BLaER1 treated with 17β-estradiol and CSF1 and Interleukin-3, amounts not matched to agents 10 nM and 100 nM (cell line): ENCODE measurements at regions not wholly inside any gene's neighbourhood (a gene's known extent, or its start where the extent isn't known, plus 50 kb on each side); places are given as distances from the start of the nearest gene placed in this dataset.
A peak's percentile ranks its signal among the peaks of the same experiment; 100 is the strongest.

Experiments used
- H3K27ac ChIP-seq, 11 experiments: shearing (Covaris generic); formaldehyde crosslinking; 2 replicates each; pipeline ENCODE4 v1.8.1; 2022
- H3K27me3 ChIP-seq, 11 experiments: shearing (Covaris generic); formaldehyde crosslinking; 2 replicates each; pipeline ENCODE4 v1.8.1; 2022
- H3K36me3 ChIP-seq, 11 experiments: shearing (Covaris generic); formaldehyde crosslinking; 2 replicates each; pipeline ENCODE4 v1.8.1; 2022
- H3K4me1 ChIP-seq, 10 experiments: shearing (Covaris generic); formaldehyde crosslinking; 2 replicates each; pipeline ENCODE4 v1.8.1; 2022
- H3K4me2 ChIP-seq, 11 experiments: shearing (Covaris generic); formaldehyde crosslinking; 2 replicates each; pipeline ENCODE4 v1.8.1; 2022
- H3K4me3 ChIP-seq, 10 experiments: shearing (Covaris generic); formaldehyde crosslinking; 2 replicates each; pipeline ENCODE4 v1.8.1; 2022
- H3K9ac ChIP-seq, 11 experiments: shearing (Covaris generic); formaldehyde crosslinking; 2 replicates each; pipeline ENCODE4 v1.8.1; 2022
- H3K9me3 ChIP-seq, 11 experiments: shearing (Covaris generic); formaldehyde crosslinking; replicated peaks in 1 of 11; 2 replicates each; pipeline ENCODE4 v1.8.1; 2022
- H4K20me1 ChIP-seq, 11 experiments: shearing (Covaris generic); formaldehyde crosslinking; 2 replicates each; pipeline ENCODE4 v1.8.1; 2022
- Cebpa-rat ChIP-seq, 11 experiments: shearing (Covaris generic); IDR thresholded peaks; 2 replicates each; pipeline ENCODE4 v1.8.1; 2022

- Histone ChIP-seq H3K27me3 (no peaks in the 10 kb centered on the region), H3K9ac (no peak overlapping the region), H3K4me1 (0 out of 20 replicates have a peak, but pooled peaks cover 0 to 4% (median 0%) of the 10 kb centered on the region in 10 experiments), H3K27ac (no peak overlapping the region), H3K9me3 (no peaks in the 10 kb centered on the region; a peak in 1 of 22 replicates), H3K4me3 (no peak overlapping the region), H3K4me2 (no peak overlapping the region), H4K20me1 (no peaks in the 10 kb centered on the region), H3K36me3 (no peaks in the 10 kb centered on the region)
- TF ChIP-seq Cebpa-rat (IDR thresholded peaks at IDR 0.05), result no peak
These were observed 1331.6 kb downstream of the ADGRL3 start for GRCh38 chr4:62531731-62532130.

GRCh38 chr4:62531264-62531663 lies 1331.1 kb downstream of the ADGRL3 start:
- no peak for TF ChIP-seq Cebpa-rat (IDR thresholded peaks at IDR 0.05)
- Histone ChIP-seq H3K4me2 (no peak overlapping the region), H3K9me3 (peaks cover 0 to 4% (median 0%) of the 10 kb centered on the region in 11 experiments; a peak in 3 of 22 replicates), H3K27me3 (no peaks in the 10 kb centered on the region), H3K4me3 (no peak overlapping the region), H3K27ac (no peak overlapping the region), H3K4me1 (0 out of 20 replicates have a peak, but pooled peaks cover 0 to 4% (median 0%) of the 10 kb centered on the region in 10 experiments), H3K9ac (no peak overlapping the region), H4K20me1 (no peaks in the 10 kb centered on the region), H3K36me3 (no peaks in the 10 kb centered on the region)

- peaks cover 0 to 20% (median 6%) of the 10 kb centered on the region in 11 experiments; a peak in 13 of 22 replicates for H3K9me3 ChIP-seq
- H3K4me2 ChIP-seq, result no peak overlapping the region
- H3K4me1 ChIP-seq, result 0 out of 20 replicates have a peak, but pooled peaks cover 0 to 4% (median 0%) of the 10 kb centered on the region in 10 experiments
- no peak overlapping the region for H3K27ac ChIP-seq
- no peak overlapping the region for H3K9ac ChIP-seq
- TF ChIP-seq Cebpa-rat (IDR thresholded peaks at IDR 0.05), result no peak
- H3K27me3 ChIP-seq, result no peaks in the 10 kb centered on the region
- no peaks in the 10 kb centered on the region for H4K20me1 ChIP-seq
- no peak overlapping the region for H3K4me3 ChIP-seq
- no peaks in the 10 kb centered on the region for H3K36me3 ChIP-seq
These were observed 1328.7 kb downstream of the ADGRL3 start for GRCh38 chr4:62528874-62529273.

DNA sequence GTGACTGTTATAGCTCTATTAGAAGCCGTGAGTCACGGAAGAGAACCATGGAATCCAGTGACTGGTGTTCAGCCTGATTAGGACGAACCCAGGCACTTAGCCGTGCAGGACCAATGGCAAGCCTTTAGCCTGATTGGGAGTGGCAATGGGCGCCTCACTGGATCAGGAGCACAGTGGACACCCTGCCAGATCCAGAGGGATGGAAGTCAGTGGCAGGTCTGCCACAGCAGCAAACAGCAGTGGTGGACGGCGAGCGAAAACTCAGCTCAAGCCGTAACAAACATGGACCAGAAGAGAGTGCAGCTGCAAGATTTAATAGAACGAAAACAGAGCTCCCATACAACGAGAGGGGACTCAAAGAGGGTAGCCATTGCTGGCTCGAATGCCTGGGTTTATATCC lies 1326.5 kb downstream of the ADGRL3 start:
- no peak overlapping the region for H3K27ac ChIP-seq
- H3K4me2 ChIP-seq, result no peak overlapping the region
- H3K36me3 ChIP-seq, result no peaks in the 10 kb centered on the region
- H3K9ac ChIP-seq, result no peak overlapping the region
- no peaks in the 10 kb centered on the region for H3K27me3 ChIP-seq
- TF ChIP-seq Cebpa-rat (IDR thresholded peaks at IDR 0.05), result no peak
- no peak overlapping the region for H3K4me3 ChIP-seq
- peaks cover 0 to 20% (median 6%) of the 10 kb centered on the region in 11 experiments; a peak in 13 of 22 replicates for H3K9me3 ChIP-seq
- 0 out of 20 replicates have a peak, but pooled peaks cover 0 to 4% (median 0%) of the 10 kb centered on the region in 10 experiments for H3K4me1 ChIP-seq
- H4K20me1 ChIP-seq, result no peaks in the 10 kb centered on the region

DNA sequence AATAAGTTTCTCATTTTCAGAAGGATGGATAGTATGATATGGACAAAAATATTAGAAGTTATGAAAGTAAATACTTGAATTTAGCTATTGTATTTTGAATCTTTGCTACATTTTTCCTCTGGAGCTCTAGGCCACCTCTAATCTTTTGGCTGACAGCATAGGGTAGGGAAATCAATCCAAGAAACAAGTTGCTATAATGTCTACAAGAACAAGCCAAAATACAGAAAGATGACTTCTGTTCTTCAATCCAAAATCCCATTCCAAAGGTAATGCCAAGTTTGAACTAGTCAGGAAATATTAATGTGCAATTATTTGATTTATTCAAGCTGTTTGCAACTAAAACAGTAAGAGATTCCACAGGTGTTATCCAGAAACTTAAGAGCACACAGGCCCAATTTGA lies 1323.1 kb downstream of the ADGRL3 start:
- no peak overlapping the region for H3K27ac ChIP-seq
- H4K20me1 ChIP-seq, result no peaks in the 10 kb centered on the region
- H3K36me3 ChIP-seq, result no peaks in the 10 kb centered on the region
- no peaks in the 10 kb centered on the region for H3K27me3 ChIP-seq
- H3K4me1 ChIP-seq, result peaks cover 0 to 4% (median 0%) of the 10 kb centered on the region in 10 experiments; a peak in 3 of 20 replicates
- H3K9ac ChIP-seq, result no peak overlapping the region
- no peak overlapping the region for H3K4me3 ChIP-seq
- TF ChIP-seq Cebpa-rat (IDR thresholded peaks at IDR 0.05), result no peak
- peaks cover 0 to 20% (median 6%) of the 10 kb centered on the region in 11 experiments; a peak in 13 of 22 replicates for H3K9me3 ChIP-seq
- H3K4me2 ChIP-seq, result no peak overlapping the region

DNA sequence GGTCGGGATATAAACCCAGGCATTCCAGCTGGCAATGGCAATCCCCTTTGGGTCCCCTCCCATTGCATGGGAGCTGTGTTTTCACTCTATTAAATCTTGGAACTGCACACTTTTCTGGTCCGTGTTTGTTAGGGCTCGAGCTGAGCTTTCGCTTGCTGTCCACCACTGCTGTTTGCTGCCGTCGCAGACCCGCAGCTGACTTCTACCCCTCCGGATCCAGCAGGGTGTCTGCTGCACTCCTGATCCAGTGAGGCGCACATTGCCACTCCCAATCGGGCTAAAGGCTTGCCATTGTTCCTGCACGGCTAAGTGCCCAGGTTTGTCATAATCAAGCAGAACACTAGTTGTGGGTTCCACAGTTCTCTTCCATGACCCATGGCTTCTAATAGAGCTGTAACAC lies 1322.1 kb downstream of the ADGRL3 start:
- H3K27me3 ChIP-seq, result no peaks in the 10 kb centered on the region
- peaks cover 0 to 20% (median 6%) of the 10 kb centered on the region in 11 experiments; a peak in 13 of 22 replicates for H3K9me3 ChIP-seq
- no peak overlapping the region for H3K27ac ChIP-seq
- no peaks in the 10 kb centered on the region for H4K20me1 ChIP-seq
- no peak overlapping the region for H3K4me3 ChIP-seq
- H3K9ac ChIP-seq, result no peak overlapping the region
- H3K4me1 ChIP-seq, result peaks cover 0 to 14% (median 0%) of the 10 kb centered on the region in 10 experiments; a peak in 4 of 20 replicates
- H3K36me3 ChIP-seq, result no peaks in the 10 kb centered on the region
- TF ChIP-seq Cebpa-rat (IDR thresholded peaks at IDR 0.05), result no peak
- no peak overlapping the region for H3K4me2 ChIP-seq

DNA sequence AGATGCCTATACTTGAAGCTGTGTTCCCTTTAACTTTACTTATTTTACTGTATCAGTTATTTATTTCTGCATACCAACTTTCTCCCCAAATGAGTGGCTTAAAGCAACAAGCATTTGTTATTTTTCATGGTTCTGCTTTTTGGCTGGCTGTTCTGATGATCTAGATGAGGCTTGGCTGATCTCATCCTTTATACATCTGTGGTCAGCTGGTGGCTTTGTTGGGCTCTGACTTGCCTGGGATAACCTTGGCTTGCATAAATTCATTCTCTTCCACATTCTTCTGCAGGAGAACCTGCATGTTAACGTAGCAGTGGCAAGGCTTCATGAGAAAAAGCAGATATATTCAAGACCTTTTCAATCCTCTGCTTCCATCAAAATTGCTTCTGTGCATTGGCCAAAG lies 1317.6 kb downstream of the ADGRL3 start:
- no peak for TF ChIP-seq Cebpa-rat (IDR thresholded peaks at IDR 0.05)
- H3K4me3 ChIP-seq, result no peak overlapping the region
- no peak overlapping the region for H3K27ac ChIP-seq

GRCh38 chr4:62513306-62513705 lies 1313.2 kb downstream of the ADGRL3 start:
- peak overlapping the region in 1 of 11 experiments; percentile 11; a peak in 1 of 22 replicates for H3K27ac ChIP-seq
- no peak for TF ChIP-seq Cebpa-rat (IDR thresholded peaks at IDR 0.05)

More for the DNA sequence above, 1317.6 kb downstream of the ADGRL3 start:
- no peaks in the 10 kb centered on the region for H4K20me1 ChIP-seq
- peak overlapping the region in 2 of 11 experiments; percentile 58 to 64; a peak in 4 of 22 replicates for H3K4me2 ChIP-seq
- no peaks in the 10 kb centered on the region for H3K27me3 ChIP-seq
- no peaks in the 10 kb centered on the region for H3K9me3 ChIP-seq
- H3K36me3 ChIP-seq, result no peaks in the 10 kb centered on the region
- no peak overlapping the region for H3K9ac ChIP-seq
- peaks cover 0 to 37% (median 10%) of the 10 kb centered on the region in 10 experiments; a peak in 12 of 20 replicates for H3K4me1 ChIP-seq

DNA sequence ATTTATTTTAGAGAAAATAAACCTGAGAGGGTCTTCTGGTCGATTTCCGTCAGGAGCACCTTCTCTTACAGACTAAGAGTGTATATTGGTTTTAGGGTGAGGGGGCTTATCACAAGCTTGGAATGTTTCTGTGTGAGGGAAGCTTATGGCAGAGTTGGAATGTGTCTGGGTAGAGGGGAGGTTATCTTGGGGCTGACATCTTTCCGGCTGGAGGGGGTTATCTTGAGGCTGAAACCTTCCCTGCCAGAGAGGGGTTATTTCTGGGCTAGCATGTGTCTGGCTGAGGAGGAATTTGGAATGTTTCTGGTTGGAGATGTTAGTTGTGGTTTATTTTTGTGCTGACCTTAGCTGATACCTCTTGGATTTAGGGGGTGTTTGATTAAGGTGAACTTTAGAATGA lies 1312.1 kb downstream of the ADGRL3 start:
- Histone ChIP-seq H3K9me3 (no peaks in the 10 kb centered on the region), H3K4me3 (no peak overlapping the region), H3K4me1 (peaks cover 0 to 29% (median 11%) of the 10 kb centered on the region in 10 experiments; a peak in 12 of 20 replicates), H3K36me3 (no peaks in the 10 kb centered on the region), H4K20me1 (no peaks in the 10 kb centered on the region), H3K27me3 (no peaks in the 10 kb centered on the region), H3K9ac (no peak overlapping the region), H3K27ac (peak overlapping the region in 1 of 11 experiments; percentile 12; a peak in 1 of 22 replicates), H3K4me2 (peak overlapping the region in 3 of 11 experiments; percentile 58 to 79 (median 76); a peak in 3 of 22 replicates)
- no peak for TF ChIP-seq Cebpa-rat (IDR thresholded peaks at IDR 0.05)

More at GRCh38 chr4:62513306-62513705, 1313.2 kb downstream of the ADGRL3 start:
- Histone ChIP-seq H3K4me2 (peak overlapping the region in 9 of 11 experiments; percentile 4 to 79 (median 26); a peak in 16 of 22 replicates), H3K9ac (no peak overlapping the region), H3K36me3 (no peaks in the 10 kb centered on the region), H3K4me1 (peaks cover 0 to 40% (median 11%) of the 10 kb centered on the region in 10 experiments; a peak in 12 of 20 replicates), H3K4me3 (no peak overlapping the region), H4K20me1 (no peaks in the 10 kb centered on the region), H3K27me3 (no peaks in the 10 kb centered on the region), H3K9me3 (no peaks in the 10 kb centered on the region)

GRCh38 chr4:62510228-62510627 lies 1310.1 kb downstream of the ADGRL3 start:
- no peaks in the 10 kb centered on the region for H3K36me3 ChIP-seq
- H3K9ac ChIP-seq, result no peak overlapping the region
- no peaks in the 10 kb centered on the region for H4K20me1 ChIP-seq
- no peak for TF ChIP-seq Cebpa-rat (IDR thresholded peaks at IDR 0.05)
- no peak overlapping the region for H3K27ac ChIP-seq
- H3K9me3 ChIP-seq, result no peaks in the 10 kb centered on the region
- no peak overlapping the region for H3K4me3 ChIP-seq
- no peaks in the 10 kb centered on the region for H3K27me3 ChIP-seq
- H3K4me2 ChIP-seq, result no peak overlapping the region
- H3K4me1 ChIP-seq, result peaks cover 0 to 25% (median 11%) of the 10 kb centered on the region in 10 experiments; a peak in 12 of 20 replicates
